ELF-1 (cell line): ENCODE measurements at regions not wholly inside any gene's neighbourhood (a gene's known extent, or its start where the extent isn't known, plus 50 kb on each side); places are given as distances from the start of the nearest gene placed in this dataset.

Source experiments
- DNase-seq: peaks from one replicate; pipeline ENCODE4 v3.0.0-alpha.2; 2016; ENCODE audit warnings: low read depth, low spot score

GRCh38 chr12:45549337-45549902, 180.1 kb upstream of the ARID2 start:
- no peak for DNase-seq

DNA sequence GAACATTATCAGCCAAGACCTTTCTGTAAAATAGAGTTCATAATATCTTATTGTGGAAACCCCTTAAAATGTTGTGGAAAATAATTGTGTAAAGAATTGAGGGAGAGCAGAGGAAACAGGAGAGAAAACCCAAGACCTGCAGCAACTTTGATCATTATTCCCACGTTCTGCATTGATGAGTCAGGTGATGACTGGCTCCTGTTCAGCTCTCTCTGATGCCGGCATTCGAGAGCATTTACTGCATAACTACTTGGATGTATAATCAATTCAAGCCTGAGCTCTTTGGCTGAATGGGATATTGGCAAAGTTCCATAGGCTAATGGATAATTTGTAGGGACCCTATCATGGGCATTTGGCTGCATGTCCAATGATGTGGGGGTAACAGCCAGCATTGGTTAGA, 176.3 kb upstream of the ARID2 start:
- DNase-seq, result no peak

GRCh38 chr12:45557016-45557415, 172.5 kb upstream of the ARID2 start:
- no peak for DNase-seq

DNA sequence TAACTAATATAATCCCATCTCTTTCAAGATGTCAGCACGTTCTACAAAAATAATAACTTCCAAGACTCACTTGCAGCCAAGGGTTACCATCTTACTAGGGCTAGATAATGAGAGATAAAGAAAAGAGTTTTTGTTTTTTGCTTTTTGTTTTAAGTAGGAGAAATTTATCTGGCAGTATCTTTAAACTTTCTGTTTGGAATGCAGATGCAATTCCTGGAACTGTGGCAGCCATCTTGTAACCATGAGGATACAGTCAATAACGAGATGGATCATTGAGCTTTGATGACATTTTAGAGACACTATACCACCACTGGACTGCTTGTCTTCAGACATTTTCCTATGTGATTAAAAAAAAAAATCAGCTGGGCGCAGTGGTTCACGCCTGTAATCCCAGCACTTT, 171.2 kb upstream of the ARID2 start:
- DNase-seq, result no peak

DNA sequence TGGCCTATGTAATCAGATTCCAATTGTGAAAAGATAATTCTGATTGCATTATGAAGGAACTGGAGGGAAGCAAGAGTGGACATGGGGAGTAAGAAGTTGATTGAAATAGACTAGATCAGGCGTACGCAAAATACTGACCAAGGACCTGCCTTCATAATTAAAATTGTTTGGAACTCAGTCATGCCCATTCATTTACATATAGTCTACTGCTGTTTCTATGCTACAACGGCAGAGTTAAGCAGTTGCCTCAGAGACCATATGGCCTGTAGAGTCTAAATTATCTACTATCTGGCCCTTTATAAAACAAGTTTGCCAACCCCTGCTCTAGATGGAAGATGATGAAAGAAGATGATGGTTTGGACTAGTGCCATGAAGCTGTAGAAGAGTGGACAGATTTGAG, 170.0 kb upstream of the ARID2 start:
- no peak for DNase-seq

DNA sequence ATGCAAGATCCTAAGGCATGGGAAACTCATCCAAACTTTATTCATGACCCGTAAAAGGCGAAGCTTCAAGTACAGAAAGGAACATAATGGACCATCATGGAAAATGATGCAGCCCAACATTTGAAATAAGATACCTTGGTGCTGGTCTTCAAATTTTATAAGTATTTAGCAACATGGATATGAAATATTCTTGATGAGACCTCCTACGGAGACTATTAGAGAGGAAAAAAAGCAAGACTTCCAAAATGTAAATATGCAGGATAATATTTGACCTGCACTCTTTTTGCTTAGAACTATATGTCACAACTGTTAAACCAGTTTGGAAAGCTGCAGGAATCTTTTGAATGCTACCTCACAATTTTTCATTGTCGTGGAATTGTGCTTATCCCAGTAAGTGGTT, 168.8 kb upstream of the ARID2 start:
- no peak for DNase-seq

- DNase-seq, result no peak
Measured at GRCh38 chr12:45561488-45561887, 168.0 kb upstream of the ARID2 start.

DNA sequence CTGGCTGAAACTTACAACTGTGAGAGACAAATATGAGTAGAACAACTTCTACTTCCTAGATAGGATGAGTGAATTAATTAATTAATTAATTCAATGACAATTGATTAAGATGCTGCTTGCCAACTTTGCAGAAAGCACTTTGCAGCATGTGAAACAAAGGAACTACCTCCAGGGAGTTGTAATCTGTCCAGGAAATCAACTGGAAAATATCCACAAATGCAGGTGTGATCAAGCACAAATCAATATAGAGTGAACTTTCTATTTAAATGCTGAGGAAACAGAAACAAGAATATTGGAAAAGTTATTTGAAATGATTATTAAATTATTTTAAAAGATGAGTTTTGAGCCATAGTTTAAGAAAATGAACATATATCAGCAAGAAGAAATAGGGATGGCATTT, 163.9 kb upstream of the ARID2 start:
- no peak for DNase-seq

DNA sequence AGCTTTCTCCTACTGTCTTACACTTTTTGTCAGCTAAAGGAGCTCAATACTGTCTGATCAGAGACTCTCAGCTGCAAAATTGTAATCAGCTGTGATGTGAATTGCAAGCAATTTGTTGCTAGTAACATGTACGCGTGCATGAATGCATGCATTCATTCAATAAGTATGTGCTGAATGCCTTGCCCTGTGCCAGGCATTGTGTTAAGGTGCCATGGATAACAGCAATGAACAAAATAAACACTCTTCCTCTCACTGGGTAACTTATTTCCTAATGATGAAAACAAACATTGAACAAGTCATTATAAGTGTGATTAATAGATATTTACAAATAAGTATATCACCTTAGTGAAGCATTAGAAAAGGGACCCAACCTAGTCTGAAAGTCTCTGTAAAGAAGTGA, 163.2 kb upstream of the ARID2 start:
- DNase-seq, result no peak

- no peak for DNase-seq
Measured at GRCh38 chr12:45568808-45569207, 160.7 kb upstream of the ARID2 start.

DNA sequence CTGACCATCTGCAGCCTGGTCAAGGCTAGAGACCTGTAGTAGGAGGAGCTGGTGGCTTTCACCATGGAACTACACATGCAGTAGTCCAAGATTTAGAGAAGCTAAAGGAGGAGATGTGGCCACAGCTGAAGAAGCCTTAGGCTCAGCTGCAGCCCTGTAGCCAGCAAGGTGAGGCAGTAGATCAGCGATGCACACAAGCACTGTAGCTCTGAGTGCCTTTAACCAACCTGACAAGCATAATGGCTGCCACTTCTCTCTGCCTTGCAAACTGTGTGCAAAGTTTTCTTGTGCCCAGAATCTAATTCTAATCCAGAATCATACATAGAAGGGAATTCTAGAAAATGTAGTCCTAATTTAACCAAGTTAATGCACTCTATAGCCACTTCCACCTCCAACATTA, 159.0 kb upstream of the ARID2 start:
- no peak for DNase-seq

DNA sequence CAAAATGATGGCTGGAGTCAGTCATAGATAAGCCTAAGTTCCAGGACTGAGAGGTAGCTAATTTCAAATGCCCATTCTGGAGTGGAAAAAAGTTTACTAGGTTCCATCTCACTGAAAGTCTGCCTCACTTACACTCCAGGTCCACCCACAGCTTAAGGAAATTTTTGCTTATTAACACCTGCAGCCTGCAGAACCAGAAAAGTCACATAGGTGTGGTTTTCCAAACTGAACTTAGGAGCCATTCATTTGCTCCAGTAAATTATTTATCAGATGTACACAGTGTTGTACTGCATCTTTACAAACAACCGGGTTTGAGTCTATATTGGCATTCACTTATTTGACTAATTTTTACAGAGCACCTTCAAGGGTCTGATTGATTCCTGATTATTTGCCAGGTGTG, 157.4 kb upstream of the ARID2 start:
- no peak for DNase-seq

DNA sequence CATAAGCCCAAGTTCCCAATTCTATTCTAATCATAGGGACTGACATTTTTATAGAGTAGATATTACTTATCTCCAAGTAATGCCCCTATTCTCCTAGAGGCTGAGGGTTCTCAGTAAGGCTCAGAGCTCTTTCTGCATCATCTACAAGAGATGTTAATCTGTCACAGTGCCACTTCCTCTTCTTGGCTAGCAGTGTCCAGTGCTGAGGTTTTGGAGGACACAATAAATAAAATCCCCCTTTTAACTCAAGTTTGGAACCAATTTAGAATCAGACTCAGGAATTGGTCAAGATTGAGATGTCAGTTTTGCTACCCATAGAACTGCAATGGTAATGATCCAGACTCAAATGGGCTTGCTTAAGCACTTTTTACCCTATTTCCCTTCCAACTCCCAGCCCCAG, 154.1 kb upstream of the ARID2 start:
- no peak for DNase-seq

DNA sequence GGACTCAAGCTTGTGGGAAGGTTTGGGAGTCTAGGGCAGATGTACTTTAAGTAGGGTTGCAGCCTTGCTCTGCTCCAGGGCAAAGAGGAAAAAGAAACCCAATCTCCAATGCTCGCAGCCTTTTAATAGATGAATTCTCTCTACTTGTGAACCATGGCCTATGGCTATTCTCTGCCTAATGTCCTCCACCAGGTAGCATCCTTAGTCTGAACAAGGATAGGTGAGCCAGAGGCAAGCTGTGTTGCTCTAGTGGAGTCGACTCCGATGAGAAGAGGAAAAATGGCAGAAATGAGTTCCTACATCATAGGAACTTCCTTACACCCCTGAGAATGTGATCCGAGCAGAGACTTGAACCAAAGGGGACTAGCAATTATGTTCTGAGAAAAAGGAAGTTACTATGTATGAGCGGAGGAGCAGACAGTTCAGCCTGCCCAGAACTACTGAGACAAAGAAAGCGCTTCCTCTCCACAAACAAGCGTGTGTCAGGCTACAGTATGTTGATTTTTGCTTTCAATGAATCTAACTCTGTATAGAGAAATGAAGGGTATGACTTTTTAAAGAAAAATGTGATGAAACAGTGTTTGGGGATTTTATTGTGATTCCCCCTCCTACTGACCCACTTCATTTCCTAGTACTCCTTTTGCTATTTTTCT, 153.6 kb upstream of the ARID2 start:
- no peak for DNase-seq

DNA sequence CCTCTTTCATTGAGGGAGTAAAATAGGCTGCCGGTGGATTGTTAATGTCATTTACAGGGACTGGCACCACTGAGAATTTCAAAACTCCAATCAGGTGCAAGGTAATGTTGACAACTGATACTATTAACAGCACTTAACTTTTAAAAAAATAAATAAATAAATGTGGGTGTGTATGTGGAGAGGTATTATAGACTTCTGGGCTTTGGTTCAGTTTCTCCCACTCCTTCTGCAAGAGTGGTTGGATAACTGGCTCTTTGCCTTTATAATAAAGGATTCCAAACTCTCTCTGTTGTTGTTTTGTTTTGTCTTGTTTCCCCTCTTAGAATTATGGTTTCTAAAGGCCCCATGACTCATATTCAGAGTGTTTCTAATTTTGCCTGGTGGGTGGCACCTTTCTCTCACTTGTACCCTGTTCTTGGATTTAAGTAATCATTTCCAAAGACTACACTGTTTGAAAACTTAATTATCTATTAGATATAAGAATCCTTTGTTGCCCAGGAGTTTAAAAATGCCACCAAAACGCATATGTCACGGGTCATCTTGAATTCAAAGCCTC, 151.6 kb upstream of the ARID2 start:
- no peak for DNase-seq

GRCh38 chr12:45580356-45580969, 149.0 kb upstream of the ARID2 start:
- DNase-seq, result no peak

- no peak for DNase-seq
Measured at GRCh38 chr12:45581112-45581511, 148.4 kb upstream of the ARID2 start.

GRCh38 chr12:45582536-45582935, 147.0 kb upstream of the ARID2 start:
- DNase-seq, result no peak

DNA sequence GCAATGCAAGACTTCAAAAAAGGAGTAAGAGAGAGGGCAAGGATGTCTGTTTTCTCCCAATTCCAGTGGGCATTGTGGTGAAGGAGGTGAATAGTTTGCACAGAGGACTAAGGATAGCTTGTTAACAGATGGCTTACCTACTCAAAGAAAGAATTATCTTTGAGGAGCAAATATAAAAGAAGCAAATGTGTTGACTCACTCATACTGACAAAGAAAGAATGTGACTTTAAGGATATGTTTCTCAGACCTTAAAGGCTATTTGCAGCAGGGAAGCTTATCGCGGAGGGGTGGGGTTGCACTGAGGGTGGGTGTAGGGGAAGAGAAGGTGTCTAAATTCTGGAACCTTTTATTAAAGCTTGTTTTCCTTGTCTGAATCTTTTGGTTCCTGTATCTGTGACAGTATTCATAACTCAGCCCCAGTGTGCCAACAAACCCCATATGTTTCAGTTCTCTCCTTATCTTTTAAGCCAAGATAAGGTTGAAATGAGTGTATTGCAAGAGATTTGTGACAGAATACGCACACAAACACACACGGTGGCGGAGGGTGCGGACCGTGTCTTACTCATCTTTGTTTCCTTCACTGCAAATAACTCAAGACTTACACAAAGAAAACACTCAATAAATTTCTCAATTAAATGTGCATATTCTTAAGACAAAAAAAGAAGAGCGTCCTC, 146.4 kb upstream of the ARID2 start:
- DNase-seq, result no peak

DNA sequence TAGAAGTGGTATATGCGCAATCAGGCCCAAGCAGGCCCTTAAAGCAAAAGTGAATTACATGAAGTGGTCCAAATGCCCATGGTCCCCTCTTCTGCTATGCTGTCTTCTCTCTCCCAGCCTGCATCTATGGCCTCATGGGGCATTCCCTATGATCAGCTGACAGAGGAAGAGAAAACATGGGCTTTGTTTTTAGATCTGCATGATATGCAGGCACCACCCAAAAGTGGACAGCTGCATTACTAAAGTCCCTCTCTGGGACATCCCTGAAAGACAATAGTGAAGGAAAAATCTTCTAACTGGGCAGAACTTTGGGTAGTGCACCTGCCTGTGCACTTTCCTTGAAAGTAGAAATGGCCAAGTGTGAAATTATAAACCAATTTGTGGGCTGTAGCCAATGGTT, 145.2 kb upstream of the ARID2 start:
- DNase-seq, result no peak

GRCh38 chr12:45585522-45586230, 143.8 kb upstream of the ARID2 start:
- no peak for DNase-seq

- no peak for DNase-seq
Measured at GRCh38 chr12:45586486-45586885, 143.0 kb upstream of the ARID2 start.
